Loucy (cell line): ENCODE measurements at regions not wholly inside any gene's neighbourhood (a gene's known extent, or its start where the extent isn't known, plus 50 kb on each side); places are given as distances from the start of the nearest gene placed in this dataset.

Experiments used
- H2AFZ ChIP-seq: fragments of 200-600 bp; sonication (generic); 2 replicates; pipeline ENCODE4 v1.6.0; 2016; ENCODE audit warnings: antibody characterized with exemption, mild to moderate bottlenecking, low read length, moderate library complexity
- H3F3A ChIP-seq: fragments of 200-600 bp; 2 replicates; pipeline ENCODE4 v1.6.0; 2016; ENCODE audit warnings: antibody characterized with exemption, low read depth, mild to moderate bottlenecking
- H3K27me3 ChIP-seq: fragments of 200-600 bp; sonication (generic); 2 replicates; pipeline ENCODE4 v1.6.1; 2014; ENCODE audit warnings: low read length, mild to moderate bottlenecking; ENCODE audit not compliant: insufficient read depth, poor library complexity, severe bottlenecking
- H3K36me3 ChIP-seq: fragments of 200-600 bp; sonication (generic); 2 replicates; pipeline ENCODE4 v1.6.1; 2016; ENCODE audit warnings: low read length; ENCODE audit not compliant: insufficient read depth
- H3K4me1 ChIP-seq: fragments of 200-600 bp; sonication (generic); 2 replicates; pipeline ENCODE4 v1.5.1; 2014; ENCODE audit warnings: low read length, mild to moderate bottlenecking; ENCODE audit not compliant: insufficient read depth, poor library complexity, severe bottlenecking
- H3K4me2 ChIP-seq: fragments of 200-600 bp; sonication (generic); 2 replicates; pipeline ENCODE4 v1.6.0; 2014; ENCODE audit warnings: antibody characterized with exemption, low read length, low read depth, mild to moderate bottlenecking; ENCODE audit not compliant: poor library complexity, severe bottlenecking
- H3K4me3 ChIP-seq: fragments of 200-600 bp; sonication (generic); 2 replicates; pipeline ENCODE4 v1.5.1; 2014; ENCODE audit warnings: low read length, mild to moderate bottlenecking, mixed read lengths; ENCODE audit not compliant: poor library complexity, severe bottlenecking
- H3K79me2 ChIP-seq: fragments of 200-600 bp; sonication (generic); 2 replicates; pipeline ENCODE4 v1.6.1; 2014; ENCODE audit warnings: low read length; ENCODE audit not compliant: insufficient read depth
- H3K9ac ChIP-seq: fragments of 200-600 bp; sonication (generic); 2 replicates; pipeline ENCODE4 v1.6.0; 2014; ENCODE audit warnings: mild to moderate bottlenecking, low read depth, low read length, moderate library complexity; ENCODE audit not compliant: poor library complexity, severe bottlenecking
- H3K9me2 ChIP-seq: fragments of 200-600 bp; sonication (generic); replicated peaks from 2 replicates; pipeline ENCODE4 v1.6.1; 2016; ENCODE audit warnings: low read depth, low read length, mixed read lengths
- H3K9me3 ChIP-seq: fragments of 200-600 bp; sonication (generic); 2 replicates; pipeline ENCODE4 v1.6.1; 2014; ENCODE audit warnings: mild to moderate bottlenecking, antibody characterized with exemption, low read length, low read depth; ENCODE audit not compliant: insufficient read depth
- H4K20me1 ChIP-seq: fragments of 200-600 bp; sonication (generic); 2 replicates; pipeline ENCODE4 v1.6.0; 2014; ENCODE audit warnings: antibody characterized with exemption, low read length, mild to moderate bottlenecking; ENCODE audit not compliant: insufficient read depth, poor library complexity, severe bottlenecking
- EZH2phosphoT487 ChIP-seq: fragments of 200-600 bp; IDR thresholded peaks from 2 replicates; pipeline ENCODE4 v1.6.1; 2018; ENCODE audit warnings: antibody characterized with exemption, mild to moderate bottlenecking, moderate library complexity, borderline replicate concordance
- TF ChIP-seq, protein P1 (sequence below): fragments of 200-600 bp; sonication (generic); conservative IDR thresholded peaks from 2 replicates; pipeline ENCODE4 v1.5.1; 2014; ENCODE audit warnings: mild to moderate bottlenecking, antibody characterized with exemption, low read length

- H3K4me1 ChIP-seq: no peaks in the 10 kb centered on the region
- no peaks in the 10 kb centered on the region for H3F3A ChIP-seq
- TF ChIP-seq EZH2phosphoT487: no peak
- TF ChIP-seq, protein P1, sequence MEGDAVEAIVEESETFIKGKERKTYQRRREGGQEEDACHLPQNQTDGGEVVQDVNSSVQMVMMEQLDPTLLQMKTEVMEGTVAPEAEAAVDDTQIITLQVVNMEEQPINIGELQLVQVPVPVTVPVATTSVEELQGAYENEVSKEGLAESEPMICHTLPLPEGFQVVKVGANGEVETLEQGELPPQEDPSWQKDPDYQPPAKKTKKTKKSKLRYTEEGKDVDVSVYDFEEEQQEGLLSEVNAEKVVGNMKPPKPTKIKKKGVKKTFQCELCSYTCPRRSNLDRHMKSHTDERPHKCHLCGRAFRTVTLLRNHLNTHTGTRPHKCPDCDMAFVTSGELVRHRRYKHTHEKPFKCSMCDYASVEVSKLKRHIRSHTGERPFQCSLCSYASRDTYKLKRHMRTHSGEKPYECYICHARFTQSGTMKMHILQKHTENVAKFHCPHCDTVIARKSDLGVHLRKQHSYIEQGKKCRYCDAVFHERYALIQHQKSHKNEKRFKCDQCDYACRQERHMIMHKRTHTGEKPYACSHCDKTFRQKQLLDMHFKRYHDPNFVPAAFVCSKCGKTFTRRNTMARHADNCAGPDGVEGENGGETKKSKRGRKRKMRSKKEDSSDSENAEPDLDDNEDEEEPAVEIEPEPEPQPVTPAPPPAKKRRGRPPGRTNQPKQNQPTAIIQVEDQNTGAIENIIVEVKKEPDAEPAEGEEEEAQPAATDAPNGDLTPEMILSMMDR: no peak
- no peaks in the 10 kb centered on the region for H3K9me3 ChIP-seq
- no peak overlapping the region for H3K4me2 ChIP-seq
- H3K79me2 ChIP-seq: no peaks in the 10 kb centered on the region
- no peak overlapping the region for H2AFZ ChIP-seq
- H3K27me3 ChIP-seq: no peaks in the 10 kb centered on the region
- no peaks in the 10 kb centered on the region for H3K36me3 ChIP-seq
- H3K9me2 ChIP-seq: no peaks in the 10 kb centered on the region
- no peak overlapping the region for H3K4me3 ChIP-seq
- H3K9ac ChIP-seq: no peak overlapping the region
- no peaks in the 10 kb centered on the region for H4K20me1 ChIP-seq
Observed at GRCh38 chr15:79702621-79703020, 194.2 kb downstream of the MTHFS start.

GRCh38 chr15:79721256-79721655 lies 175.6 kb downstream of the MTHFS start:
- TF ChIP-seq, protein P1: no peak
- no peaks in the 10 kb centered on the region for H3K79me2 ChIP-seq
- H3K36me3 ChIP-seq: no peaks in the 10 kb centered on the region
- H3F3A ChIP-seq: no peaks in the 10 kb centered on the region
- H3K4me2 ChIP-seq: no peak overlapping the region
- H3K9me2 ChIP-seq: no peaks in the 10 kb centered on the region
- no peaks in the 10 kb centered on the region for H3K9me3 ChIP-seq
- no peaks in the 10 kb centered on the region for H3K27me3 ChIP-seq
- no peak overlapping the region for H2AFZ ChIP-seq
- no peaks in the 10 kb centered on the region for H4K20me1 ChIP-seq
- no peak overlapping the region for H3K9ac ChIP-seq
- no peaks in the 10 kb centered on the region for H3K4me1 ChIP-seq
- no peak overlapping the region for H3K4me3 ChIP-seq

DNA sequence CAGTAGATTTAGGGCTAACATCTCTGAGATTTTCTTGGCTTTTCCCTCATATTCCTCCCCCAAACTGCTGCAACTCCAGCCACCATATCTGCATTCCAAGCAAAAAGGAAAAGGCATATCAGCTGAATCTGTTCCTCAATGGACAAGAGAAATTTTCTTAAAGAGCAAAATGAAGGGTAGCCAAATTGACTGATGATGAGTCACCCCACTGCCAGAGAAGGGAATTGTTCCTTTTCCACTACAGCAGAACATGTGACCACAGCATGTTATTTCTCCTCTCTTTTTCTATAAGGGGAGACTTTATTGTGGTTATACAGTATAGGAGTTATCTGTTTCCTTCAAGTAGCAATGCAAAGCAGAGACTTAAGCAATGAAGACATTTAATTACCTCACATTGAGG lies 172.5 kb downstream of the MTHFS start:
- no peaks in the 10 kb centered on the region for H3K9me3 ChIP-seq
- H2AFZ ChIP-seq: no peak overlapping the region
- no peak overlapping the region for H3K9ac ChIP-seq
- no peaks in the 10 kb centered on the region for H3K9me2 ChIP-seq
- H3K36me3 ChIP-seq: no peaks in the 10 kb centered on the region
- no peaks in the 10 kb centered on the region for H3K79me2 ChIP-seq
- no peak overlapping the region for H3K4me3 ChIP-seq
- no peaks in the 10 kb centered on the region for H3F3A ChIP-seq
- H3K4me2 ChIP-seq: no peak overlapping the region
- H3K4me1 ChIP-seq: no peaks in the 10 kb centered on the region
- TF ChIP-seq EZH2phosphoT487: no peak
- TF ChIP-seq, protein P1: no peak
- no peaks in the 10 kb centered on the region for H4K20me1 ChIP-seq
- no peaks in the 10 kb centered on the region for H3K27me3 ChIP-seq
